ENCODE measurements at regions not wholly inside any gene's neighbourhood (a gene's known extent, or its start where the extent isn't known, plus 50 kb on each side); places are given as distances from the start of the nearest gene placed in this dataset.
"Not testable (repeated sequence)": the region's sequence is repeated elsewhere in the genome, so short reads cannot be mapped to it uniquely, and the experiment has no call there.

DNA sequence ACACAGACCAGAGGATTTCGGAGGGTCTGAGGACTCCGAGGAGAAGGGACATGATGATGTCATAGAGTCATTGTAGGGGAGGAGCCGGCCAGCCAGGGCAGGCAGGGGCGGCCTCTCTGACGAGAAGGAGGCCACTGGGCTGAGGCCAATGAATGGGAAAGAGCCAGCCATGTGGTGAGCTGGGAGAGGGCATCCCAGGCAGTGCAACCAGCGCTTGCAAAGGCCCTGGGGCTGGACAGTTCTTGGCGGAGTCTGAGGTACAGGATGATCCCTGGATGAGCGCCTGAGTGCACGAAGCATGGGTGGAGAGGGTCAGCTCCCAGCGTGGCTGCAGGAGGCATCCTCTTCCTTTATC lies 158.6 kb upstream of the FOXF1 start:
- TF ChIP-seq FOS (IDR thresholded peaks at IDR 0.05; ENCODE audit: borderline replicate concordance, insufficient read depth, low read length); EZH2 (IDR thresholded peaks at IDR 0.05; ENCODE audit: borderline replicate concordance, low read depth, low read length, severe bottlenecking): not testable (repeated sequence)

Measured in endothelial cell of umbilical vein (primary cell).